ENCODE measurements at regions not wholly inside any gene's neighbourhood (a gene's known extent, or its start where the extent isn't known, plus 50 kb on each side); places are given as distances from the start of the nearest gene placed in this dataset.
"Not testable (repeated sequence)": the region's sequence is repeated elsewhere in the genome, so short reads cannot be mapped to it uniquely, and the experiment has no call there.

DNA sequence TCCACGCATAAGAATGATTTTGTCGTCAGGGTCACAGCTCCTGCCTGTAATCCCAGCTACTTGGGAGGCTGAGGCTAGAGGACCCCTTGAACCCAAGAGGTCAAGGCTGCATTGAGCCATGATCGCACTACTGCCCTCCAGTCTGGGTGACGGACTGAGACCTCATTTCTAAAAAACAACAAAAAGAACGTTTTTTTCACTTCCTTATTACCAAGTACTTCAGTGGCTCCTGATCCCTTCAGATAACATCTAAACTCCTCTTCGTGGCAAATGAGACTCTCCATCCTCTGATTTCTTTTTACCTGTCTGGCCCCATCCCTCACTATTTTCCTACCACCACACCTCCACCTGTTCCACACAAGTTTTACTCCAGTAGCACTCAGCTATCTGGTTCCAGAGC lies 105.4 kb upstream of the TLK1 start:
- Mint-ChIP-seq H3K4me1 (ENCODE audit: low read depth) (no peaks in the 10 kb centered on the region), H3K27me3 (ENCODE audit: low read depth) (no peaks in the 10 kb centered on the region), H3K9me3 (no peaks in the 10 kb centered on the region), H3K27ac (no peak overlapping the region), H3K4me3 (no peak overlapping the region), H3K36me3 (ENCODE audit: low read depth) (no peaks in the 10 kb centered on the region)

DNA sequence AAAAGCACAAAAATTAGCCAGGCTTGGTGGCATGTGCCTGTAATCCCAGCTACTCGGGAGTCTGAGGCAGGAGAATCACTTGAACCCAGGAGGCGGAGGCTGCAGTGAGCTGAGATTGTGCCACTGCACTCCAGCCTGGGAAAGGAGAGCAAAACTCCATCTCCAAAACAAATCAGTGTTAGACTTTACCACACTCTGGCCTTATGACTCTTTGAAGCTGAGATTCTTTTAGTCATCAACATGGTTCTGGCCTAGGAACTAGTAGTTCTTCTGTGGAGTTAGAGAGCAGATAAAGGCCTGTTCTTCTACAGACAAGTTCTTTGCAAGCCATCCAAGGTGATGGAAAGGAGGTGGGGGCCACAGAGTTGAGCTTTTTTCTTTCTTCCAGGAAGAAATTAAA lies 100.8 kb upstream of the TLK1 start:
- H3K9me3 Mint-ChIP-seq; H3K27ac Mint-ChIP-seq; H3K27me3 Mint-ChIP-seq (ENCODE audit: low read depth); H3K4me3 Mint-ChIP-seq; H3K36me3 Mint-ChIP-seq (ENCODE audit: low read depth): not testable (repeated sequence)
- peaks cover 12% of the 10 kb centered on the region for H3K4me1 Mint-ChIP-seq (ENCODE audit: low read depth)

DNA sequence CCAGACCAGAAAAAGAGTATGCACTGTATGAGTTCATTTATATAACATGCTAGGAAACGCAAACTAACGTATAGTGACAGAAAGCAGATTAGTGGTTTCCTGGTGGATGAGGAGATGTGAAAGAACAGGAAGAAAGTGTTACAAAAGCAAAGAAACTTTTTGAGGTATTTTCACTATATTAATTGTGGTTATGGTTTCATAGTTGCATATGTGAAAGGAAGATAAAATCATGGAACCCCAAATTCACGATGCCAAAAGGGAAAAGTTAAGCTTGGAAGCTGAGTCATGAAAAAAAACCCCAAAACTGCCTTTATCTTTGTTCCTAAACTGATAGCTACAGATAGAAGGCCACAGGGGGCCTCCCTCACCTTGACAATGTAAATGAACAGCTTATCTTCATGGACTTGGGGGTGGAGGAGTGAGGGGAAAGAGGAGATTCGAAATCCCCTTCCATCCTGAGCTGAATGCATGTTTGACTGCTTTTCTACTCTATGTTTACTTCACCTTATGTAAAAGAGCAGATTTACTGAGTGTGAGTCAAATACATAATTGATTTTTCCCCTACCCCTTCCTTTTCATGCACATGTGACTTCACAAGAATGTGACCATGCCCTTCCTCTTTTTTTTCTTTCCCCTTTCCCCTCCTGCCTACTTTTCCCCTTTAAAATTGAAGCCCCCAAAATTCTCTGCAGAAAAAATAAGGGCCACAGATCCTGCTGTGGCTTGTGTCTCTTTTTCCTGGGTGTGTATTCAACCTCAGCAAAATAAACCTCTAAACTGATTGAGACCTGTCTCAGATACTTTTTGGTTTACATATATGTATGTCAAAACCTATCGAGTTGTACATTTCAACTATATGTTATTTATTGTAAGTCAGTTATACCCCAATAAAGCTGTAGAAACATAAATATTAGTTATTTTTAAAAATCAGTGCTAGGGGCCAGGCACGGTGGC lies 100.1 kb upstream of the TLK1 start:
- peaks cover 4% of the 10 kb centered on the region for H3K9me3 Mint-ChIP-seq
- no peak overlapping the region for H3K4me3 Mint-ChIP-seq
- H3K27ac Mint-ChIP-seq: peak overlapping the region; percentile 56
- no peaks in the 10 kb centered on the region for H3K27me3 Mint-ChIP-seq (ENCODE audit: low read depth)
- peaks cover 12% of the 10 kb centered on the region for H3K4me1 Mint-ChIP-seq (ENCODE audit: low read depth)
- H3K36me3 Mint-ChIP-seq (ENCODE audit: low read depth): no peaks in the 10 kb centered on the region

DNA sequence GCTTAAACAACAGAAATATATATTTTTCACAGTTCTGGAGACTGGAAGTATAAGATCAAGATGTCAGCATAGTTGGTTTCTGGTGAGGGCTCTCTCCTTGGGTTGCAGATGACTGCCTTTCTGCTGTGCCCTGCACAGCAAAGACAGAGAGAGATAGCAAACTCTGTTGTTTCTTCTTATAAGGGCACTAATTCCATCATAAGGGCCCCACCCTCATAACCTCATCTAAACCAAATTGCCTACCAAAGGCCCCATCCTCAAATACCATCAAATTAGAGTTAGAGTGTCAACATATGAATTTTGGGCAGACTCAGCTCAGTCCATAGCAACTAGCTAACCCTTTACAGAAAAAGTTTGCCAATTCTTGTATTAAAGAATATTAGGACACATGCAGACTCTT lies 94.0 kb upstream of the TLK1 start:
- Mint-ChIP-seq H3K36me3 (ENCODE audit: low read depth) (no peaks in the 10 kb centered on the region), H3K4me1 (ENCODE audit: low read depth) (no peaks in the 10 kb centered on the region), H3K4me3 (no peak overlapping the region), H3K27ac (no peak overlapping the region), H3K27me3 (ENCODE audit: low read depth) (no peaks in the 10 kb centered on the region), H3K9me3 (peaks cover 4% of the 10 kb centered on the region)

DNA sequence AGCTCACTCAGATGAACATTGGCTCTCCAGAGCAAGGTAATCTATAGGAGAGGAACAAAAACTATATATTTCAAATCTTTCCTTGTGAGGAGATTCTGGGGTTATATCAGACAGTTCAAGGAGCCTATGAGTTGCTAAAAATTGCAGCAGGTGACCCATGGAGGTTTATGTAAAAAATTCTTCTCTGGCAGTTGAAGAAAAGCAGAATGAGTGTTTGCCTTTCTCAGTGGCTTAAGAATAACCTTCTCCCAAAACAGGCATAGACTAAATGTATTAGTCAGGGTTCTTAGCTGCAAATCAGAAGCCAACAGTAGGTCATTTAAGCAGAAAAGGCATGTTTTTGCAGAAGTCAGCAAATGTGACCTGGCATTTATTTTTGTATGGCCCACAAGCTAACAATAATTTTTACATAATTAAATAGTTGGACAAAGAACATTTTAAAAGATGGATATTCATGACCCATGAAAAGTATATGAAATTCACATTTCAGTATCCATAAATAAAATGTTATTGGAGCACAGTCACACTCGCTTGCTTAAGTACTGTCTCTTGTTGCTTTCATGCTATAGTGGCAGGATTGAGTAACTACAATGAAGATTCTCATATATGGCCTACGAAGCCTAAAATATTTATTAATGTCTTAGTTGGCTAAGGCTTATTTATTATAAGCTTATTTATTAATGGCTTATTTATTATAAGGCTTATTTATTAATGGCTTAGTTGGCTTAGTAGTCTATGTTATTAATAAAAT lies 93.4 kb upstream of the TLK1 start:
- Mint-ChIP-seq H3K36me3 (ENCODE audit: low read depth) (no peaks in the 10 kb centered on the region), H3K27ac (no peak overlapping the region), H3K4me1 (ENCODE audit: low read depth) (peaks cover 2% of the 10 kb centered on the region), H3K27me3 (ENCODE audit: low read depth) (no peaks in the 10 kb centered on the region), H3K4me3 (no peak overlapping the region), H3K9me3 (peaks cover 4% of the 10 kb centered on the region)

DNA sequence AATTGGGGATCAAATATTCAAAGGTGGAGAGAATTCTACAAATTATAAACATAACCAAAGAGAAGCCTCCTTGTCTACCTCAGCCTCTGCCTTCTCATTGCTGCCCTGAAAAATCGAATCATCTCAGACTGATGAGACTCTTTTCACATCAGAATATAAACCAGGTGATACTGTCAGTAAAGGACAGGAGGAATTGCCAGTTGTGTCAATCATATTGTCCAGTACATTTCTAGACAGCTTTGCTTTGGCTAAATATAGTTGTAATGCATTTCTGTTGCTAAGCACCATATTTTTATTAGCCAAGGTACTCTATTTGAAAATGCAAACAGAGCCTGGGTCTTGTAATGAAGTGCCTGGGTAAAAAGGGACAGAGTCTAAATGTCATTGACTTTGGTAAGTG lies 92.6 kb upstream of the TLK1 start:
- Mint-ChIP-seq H3K9me3 (peaks cover 4% of the 10 kb centered on the region), H3K36me3 (ENCODE audit: low read depth) (no peaks in the 10 kb centered on the region), H3K27me3 (ENCODE audit: low read depth) (no peaks in the 10 kb centered on the region), H3K4me3 (no peak overlapping the region), H3K4me1 (ENCODE audit: low read depth) (peaks cover 10% of the 10 kb centered on the region), H3K27ac (no peak overlapping the region)

DNA sequence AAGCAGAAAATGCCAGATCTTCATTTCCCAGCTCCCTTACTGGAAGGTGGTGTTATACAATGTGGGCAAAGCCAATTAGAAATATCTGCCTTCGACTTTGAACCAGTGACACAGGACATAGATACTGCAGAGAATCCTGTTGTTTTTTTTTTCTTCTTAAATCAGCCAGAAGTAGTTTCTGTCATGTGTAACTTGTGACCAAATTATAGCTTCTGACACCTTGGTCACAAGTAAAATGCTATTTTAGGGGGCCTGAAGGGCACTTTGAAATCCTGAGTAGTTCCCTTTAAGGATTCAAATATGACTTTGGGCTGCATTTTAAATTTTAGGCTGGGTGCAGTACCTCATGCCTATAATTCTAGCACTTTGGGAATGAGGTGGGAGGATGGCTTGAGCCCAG lies 89.0 kb upstream of the TLK1 start:
- Mint-ChIP-seq H3K9me3 (peaks cover 21% of the 10 kb centered on the region), H3K27me3 (ENCODE audit: low read depth) (no peaks in the 10 kb centered on the region), H3K4me3 (no peak overlapping the region), H3K27ac (no peak overlapping the region), H3K4me1 (ENCODE audit: low read depth) (peaks cover 33% of the 10 kb centered on the region), H3K36me3 (ENCODE audit: low read depth) (peaks cover 7% of the 10 kb centered on the region)

DNA sequence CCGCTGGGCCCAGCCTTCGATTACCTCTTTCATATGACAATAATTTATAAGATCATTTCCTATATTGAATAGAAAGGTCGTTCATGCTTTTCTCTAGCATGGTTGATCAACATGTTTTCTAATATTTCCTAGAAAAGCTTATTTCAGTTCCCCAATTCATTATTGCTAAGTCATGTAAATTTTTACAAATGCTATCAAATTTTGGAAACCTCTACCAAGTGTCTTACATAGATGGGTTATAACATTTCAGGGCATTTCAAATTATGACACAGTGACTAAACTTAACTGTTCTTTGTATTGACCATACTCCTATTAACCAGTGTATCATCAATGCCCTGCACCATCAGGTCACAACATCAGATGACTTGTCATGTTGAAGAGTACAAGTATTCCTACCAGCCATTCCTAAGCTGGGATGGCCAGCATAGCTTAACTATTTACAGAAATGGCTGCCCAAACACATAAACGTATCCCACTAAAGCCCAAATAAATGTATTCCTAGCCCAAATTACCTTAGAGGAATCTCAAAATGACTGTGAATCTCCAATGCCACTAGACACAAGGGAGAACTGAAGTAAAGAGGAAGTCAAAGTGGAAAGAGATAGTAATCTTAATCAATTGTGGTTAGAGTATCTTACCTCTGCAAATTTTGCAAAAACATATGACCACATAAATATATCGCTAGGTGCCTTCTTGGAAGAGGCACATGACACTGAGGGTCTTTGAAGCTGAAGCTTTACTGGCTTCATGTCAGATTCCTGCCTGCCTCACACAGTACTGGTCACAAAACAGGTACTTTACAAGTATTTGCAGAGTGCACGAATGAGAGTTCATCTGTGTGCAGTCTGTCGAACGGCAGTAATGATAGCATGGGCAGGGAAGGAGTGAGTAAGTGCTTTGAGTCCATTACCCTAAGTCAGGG lies 87.3 kb upstream of the TLK1 start:
- H3K4me1 Mint-ChIP-seq (ENCODE audit: low read depth): peaks cover 36% of the 10 kb centered on the region
- H3K9me3 Mint-ChIP-seq: peaks cover 21% of the 10 kb centered on the region
- H3K36me3 Mint-ChIP-seq (ENCODE audit: low read depth): peaks cover 7% of the 10 kb centered on the region
- H3K27ac Mint-ChIP-seq: peak overlapping the region; percentile 39
- no peaks in the 10 kb centered on the region for H3K27me3 Mint-ChIP-seq (ENCODE audit: low read depth)
- peak overlapping the region; percentile 45 for H3K4me3 Mint-ChIP-seq

DNA sequence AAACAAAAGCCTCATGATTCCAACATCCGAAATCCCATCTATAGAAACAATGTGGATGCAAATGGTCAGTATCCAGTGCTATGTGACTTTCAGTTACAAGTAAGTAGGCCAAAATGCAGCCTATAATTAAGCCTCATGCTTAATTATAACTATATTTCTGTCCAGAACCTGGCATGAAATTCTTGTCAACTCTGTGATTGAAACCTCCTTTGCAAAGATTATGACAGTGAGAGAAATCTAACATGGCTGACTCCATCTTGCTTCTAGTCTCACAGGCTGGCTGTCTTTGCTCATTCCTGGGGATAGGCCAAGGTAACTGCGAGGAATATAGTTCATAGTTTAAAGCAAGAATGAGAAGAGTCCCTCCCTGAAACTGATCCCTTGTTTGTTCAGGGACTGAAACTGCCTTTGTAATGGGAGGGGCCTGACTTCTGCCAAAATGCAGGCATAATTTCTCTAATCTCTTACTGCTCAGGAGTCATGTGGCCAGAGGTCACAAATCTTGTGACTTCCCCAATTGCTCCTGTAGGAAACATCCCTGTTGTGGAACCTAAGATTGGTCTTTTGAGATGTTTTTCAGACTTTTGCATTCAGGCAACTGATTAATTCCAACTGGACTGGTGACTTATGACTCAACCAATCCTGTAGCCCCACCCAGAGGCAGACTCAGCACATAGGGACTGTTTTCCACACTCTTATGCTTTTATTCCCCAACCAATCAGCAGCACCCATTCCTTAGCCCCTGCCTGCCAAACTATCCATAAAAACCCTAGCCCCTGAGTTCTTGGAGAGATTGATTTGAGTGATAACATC lies 84.5 kb upstream of the TLK1 start:
- H3K27me3 Mint-ChIP-seq (ENCODE audit: low read depth): no peaks in the 10 kb centered on the region
- H3K27ac Mint-ChIP-seq: no peak overlapping the region
- H3K4me3 Mint-ChIP-seq: no peak overlapping the region
- H3K9me3 Mint-ChIP-seq: peaks cover 21% of the 10 kb centered on the region
- peaks cover 7% of the 10 kb centered on the region for H3K36me3 Mint-ChIP-seq (ENCODE audit: low read depth)
- peaks cover 36% of the 10 kb centered on the region for H3K4me1 Mint-ChIP-seq (ENCODE audit: low read depth)

DNA sequence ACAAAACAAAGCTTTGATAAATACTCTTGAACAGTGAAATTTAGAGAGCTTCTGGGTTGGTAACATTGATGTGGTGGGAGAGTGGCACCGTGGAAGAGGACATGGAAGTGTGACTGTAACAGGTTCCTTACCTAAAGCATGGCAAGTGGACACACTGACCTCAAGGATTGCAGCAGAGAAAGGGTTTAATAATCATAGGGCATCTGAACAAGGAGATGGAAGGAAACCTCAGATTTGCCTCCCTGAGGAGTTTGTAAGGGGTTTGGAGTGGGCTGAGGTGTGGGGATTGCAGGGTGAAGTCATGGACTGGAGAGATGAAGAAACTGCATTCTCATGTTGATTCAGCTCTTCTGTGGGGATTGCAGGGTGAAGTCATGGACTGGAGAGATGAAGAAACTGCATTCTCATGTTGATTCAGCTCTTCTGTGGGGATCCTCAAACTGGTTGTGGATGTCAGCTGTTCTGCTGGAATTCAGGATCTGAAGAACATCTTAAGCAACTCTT lies 83.8 kb upstream of the TLK1 start:
- Mint-ChIP-seq H3K4me1 (ENCODE audit: low read depth) (peaks cover 36% of the 10 kb centered on the region), H3K4me3 (no peak overlapping the region), H3K27me3 (ENCODE audit: low read depth) (no peaks in the 10 kb centered on the region), H3K27ac (no peak overlapping the region), H3K36me3 (ENCODE audit: low read depth) (peaks cover 7% of the 10 kb centered on the region), H3K9me3 (peaks cover 21% of the 10 kb centered on the region)

DNA sequence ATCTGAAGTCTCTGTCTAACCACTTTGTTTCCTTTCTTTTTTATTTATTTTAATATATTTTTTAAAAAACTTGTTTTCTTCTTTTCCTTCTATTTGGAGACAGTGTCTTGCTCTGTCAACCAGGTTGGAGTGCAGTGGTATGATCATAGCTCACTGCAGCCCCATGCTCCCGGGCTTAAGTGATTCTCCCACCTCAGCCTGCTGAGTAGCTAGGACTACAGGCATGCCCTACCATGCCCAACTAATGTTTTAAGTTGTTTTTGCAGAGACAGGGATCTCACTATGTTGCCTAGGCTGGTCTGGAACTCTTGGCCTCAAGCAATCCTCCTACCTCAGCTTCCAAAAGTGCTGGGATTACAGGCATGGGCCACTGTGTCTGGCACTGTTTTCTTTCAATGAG lies 81.1 kb upstream of the TLK1 start:
- peaks cover 14% of the 10 kb centered on the region for H3K9me3 Mint-ChIP-seq

DNA sequence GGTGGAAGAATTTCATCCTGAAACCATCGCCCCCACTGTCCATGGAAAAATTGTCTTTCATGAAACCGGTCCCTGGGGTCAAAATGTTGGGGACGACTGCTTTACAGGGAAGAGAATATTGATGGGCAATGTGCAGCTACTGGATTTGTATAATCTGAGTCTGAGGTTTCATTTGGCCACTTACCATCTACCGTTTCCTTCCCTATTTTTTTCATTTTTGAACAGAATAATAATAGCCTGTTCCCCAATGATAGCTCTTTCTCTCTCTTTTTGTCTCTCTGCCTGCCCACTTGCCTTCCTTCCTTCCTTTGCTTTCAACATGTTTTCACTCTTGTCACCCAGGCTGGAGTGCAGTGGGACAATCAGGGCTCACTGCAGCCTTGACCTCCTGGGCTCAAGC lies 78.3 kb upstream of the TLK1 start:
- Mint-ChIP-seq H3K36me3 (ENCODE audit: low read depth) (no peaks in the 10 kb centered on the region), H3K4me3 (no peak overlapping the region), H3K4me1 (ENCODE audit: low read depth) (peaks cover 6% of the 10 kb centered on the region), H3K27me3 (ENCODE audit: low read depth) (peaks cover 4% of the 10 kb centered on the region), H3K9me3 (no peaks in the 10 kb centered on the region), H3K27ac (no peak overlapping the region)

More for the DNA sequence above, 81.1 kb upstream of the TLK1 start:
- Mint-ChIP-seq H3K4me3 (no peak overlapping the region), H3K27ac (no peak overlapping the region), H3K36me3 (ENCODE audit: low read depth) (peaks cover 5% of the 10 kb centered on the region), H3K4me1 (ENCODE audit: low read depth) (peaks cover 20% of the 10 kb centered on the region), H3K27me3 (ENCODE audit: low read depth) (no peaks in the 10 kb centered on the region)

DNA sequence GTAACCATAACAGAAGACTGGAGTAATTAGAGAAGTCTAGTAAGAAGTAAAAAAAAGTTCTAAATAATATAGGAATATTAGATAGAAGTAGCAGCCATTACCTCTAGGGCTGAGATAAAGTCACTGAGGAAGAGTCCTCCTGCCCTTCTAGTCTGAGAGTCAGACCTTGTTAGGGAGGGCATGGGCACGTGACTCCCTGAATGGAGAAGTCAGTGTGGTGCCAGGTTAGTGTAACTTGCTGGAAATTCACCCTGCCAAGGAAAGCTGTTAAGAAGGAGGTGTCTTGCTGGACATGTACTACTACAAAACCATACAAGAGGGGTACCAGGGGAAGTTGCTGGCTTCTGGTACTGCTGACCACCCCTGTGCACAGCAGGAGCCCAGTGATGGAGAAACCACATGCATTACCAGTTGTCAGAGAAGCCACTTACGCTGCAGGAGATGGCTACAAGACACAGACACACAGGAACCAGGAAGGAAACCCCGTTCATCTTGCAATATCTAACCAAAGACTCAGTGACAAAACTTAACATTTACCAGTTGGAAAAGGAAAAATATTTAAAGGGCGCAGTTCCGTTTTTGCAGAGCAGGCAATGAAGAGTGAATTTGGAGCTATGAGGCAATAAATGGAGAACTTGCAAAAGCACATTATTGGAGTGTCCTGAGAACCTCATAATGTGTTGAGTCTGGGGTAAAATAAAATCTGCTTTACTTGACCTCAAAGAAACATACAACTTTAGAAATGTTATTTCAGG lies 77.2 kb upstream of the TLK1 start:
- H3K9me3 Mint-ChIP-seq: no peaks in the 10 kb centered on the region
- H3K27me3 Mint-ChIP-seq (ENCODE audit: low read depth): peaks cover 12% of the 10 kb centered on the region
- H3K4me3 Mint-ChIP-seq: no peak overlapping the region
- peaks cover 6% of the 10 kb centered on the region for H3K4me1 Mint-ChIP-seq (ENCODE audit: low read depth)
- no peak overlapping the region for H3K27ac Mint-ChIP-seq
- no peaks in the 10 kb centered on the region for H3K36me3 Mint-ChIP-seq (ENCODE audit: low read depth)
